ENCODE measurements at regions not wholly inside any gene's neighbourhood (a gene's known extent, or its start where the extent isn't known, plus 50 kb on each side); places are given as distances from the start of the nearest gene placed in this dataset.
"Not testable (repeated sequence)": the region's sequence is repeated elsewhere in the genome, so short reads cannot be mapped to it uniquely, and the experiment has no call there.

GRCh38 chr11:24408202-24408601 is 88.7 kb upstream of the LUZP2 start:
- no peak for DNase-seq

- DNase-seq = no peak
These were observed 85.1 kb upstream of the LUZP2 start for GRCh38 chr11:24411791-24412190.

GRCh38 chr11:24412722-24413121 is 84.1 kb upstream of the LUZP2 start:
- DNase-seq = no peak

GRCh38 chr11:24413391-24413790 is 83.5 kb upstream of the LUZP2 start:
- DNase-seq = no peak

- not testable (repeated sequence) for DNase-seq
These were observed 80.8 kb upstream of the LUZP2 start for GRCh38 chr11:24415955-24416636.

- no peak for DNase-seq
These were observed 75.1 kb upstream of the LUZP2 start for GRCh38 chr11:24421766-24422165.

- DNase-seq = no peak
These were observed 74.5 kb upstream of the LUZP2 start for GRCh38 chr11:24422376-24422775.

GRCh38 chr11:24437123-24437522 is 59.7 kb upstream of the LUZP2 start:
- no peak for DNase-seq
